Cardiac muscle cell (in vitro differentiated cells and primary cell): ENCODE measurements at regions not wholly inside any gene's neighbourhood (a gene's known extent, or its start where the extent isn't known, plus 50 kb on each side); places are given as distances from the start of the nearest gene placed in this dataset.

Source experiments
- DNase-seq, 2 donors: peaks; one replicate each; pipeline versions ENCODE4 v3.0.0 to v3.0.0-alpha.2; 2010 to 2017; ENCODE audit warnings: low read depth in 1 of 2, low spot score in 1 of 2
- H3K27ac ChIP-seq: fragments of 200-600 bp; sonication (generic); 2 replicates; pipeline ENCODE4 v1.5.1; 2016
- H3K27me3 ChIP-seq: fragments of 200-600 bp; sonication (generic); 2 replicates; pipeline ENCODE4 v1.6.0; 2016; ENCODE audit warnings: control low read depth
- H3K36me3 ChIP-seq: fragments of 200-600 bp; sonication (generic); 2 replicates; pipeline ENCODE4 v1.5.1; 2016; ENCODE audit warnings: control low read depth
- H3K4me1 ChIP-seq: fragments of 200-600 bp; sonication (generic); 2 replicates; pipeline ENCODE4 v1.8.1; 2017; ENCODE audit warnings: low read depth, mild to moderate bottlenecking, mixed run types
- H3K4me3 ChIP-seq: fragments of 200-600 bp; sonication (generic); 2 replicates; pipeline ENCODE4 v1.5.1; 2016; ENCODE audit warnings: mild to moderate bottlenecking
- H3K9me3 ChIP-seq: fragments of 200-600 bp; sonication (generic); 2 replicates; pipeline ENCODE4 v1.5.1; 2017; ENCODE audit warnings: low read depth, mild to moderate bottlenecking, control low read depth
- CTCF ChIP-seq: IDR thresholded peaks from 2 replicates; pipeline ENCODE4 v1.5.1; 2012; ENCODE audit warnings: low read depth, mild to moderate bottlenecking, low read length

- Histone ChIP-seq H3K36me3 (no peaks in the 10 kb centered on the region), H3K27me3 (no peaks in the 10 kb centered on the region), H3K4me1 (peaks cover under 1% of the 10 kb centered on the region), H3K4me3 (no peak overlapping the region), H3K9me3 (no peaks in the 10 kb centered on the region), H3K27ac (no peak overlapping the region)
- no peak for TF ChIP-seq CTCF
- no peak for DNase-seq
These were observed 157.0 kb upstream of the SGK1 start for GRCh38 chr6:134474955-134475354.

GRCh38 chr6:134472661-134473060 lies 154.7 kb upstream of the SGK1 start:
- TF ChIP-seq CTCF, result no peak
- Histone ChIP-seq H3K27ac (no peak overlapping the region), H3K36me3 (no peaks in the 10 kb centered on the region), H3K27me3 (no peaks in the 10 kb centered on the region), H3K4me1 (peaks cover 9% of the 10 kb centered on the region), H3K9me3 (no peaks in the 10 kb centered on the region), H3K4me3 (no peak overlapping the region)
- DNase-seq, result no peak

- TF ChIP-seq CTCF, result no peak
- no peak overlapping the region for H3K27ac ChIP-seq
- DNase-seq, result no peak
These were observed 154.1 kb upstream of the SGK1 start for GRCh38 chr6:134472046-134472445.

GRCh38 chr6:134470457-134470975 lies 152.6 kb upstream of the SGK1 start:
- H3K4me3 ChIP-seq, result no peak overlapping the region
- DNase-seq, result no peak
- TF ChIP-seq CTCF, result no peak
- H3K27me3 ChIP-seq, result no peaks in the 10 kb centered on the region
- no peak overlapping the region for H3K27ac ChIP-seq
- no peaks in the 10 kb centered on the region for H3K9me3 ChIP-seq
- peaks cover 9% of the 10 kb centered on the region for H3K4me1 ChIP-seq
- no peaks in the 10 kb centered on the region for H3K36me3 ChIP-seq

More at GRCh38 chr6:134472046-134472445, 154.1 kb upstream of the SGK1 start:
- no peak overlapping the region for H3K4me3 ChIP-seq
- no peaks in the 10 kb centered on the region for H3K36me3 ChIP-seq
- H3K9me3 ChIP-seq, result no peaks in the 10 kb centered on the region
- H3K27me3 ChIP-seq, result no peaks in the 10 kb centered on the region
- H3K4me1 ChIP-seq, result peaks cover 9% of the 10 kb centered on the region

GRCh38 chr6:134469702-134470456 lies 152.0 kb upstream of the SGK1 start:
- no peaks in the 10 kb centered on the region for H3K27me3 ChIP-seq
- no peak for DNase-seq
- TF ChIP-seq CTCF, result no peak
- H3K36me3 ChIP-seq, result no peaks in the 10 kb centered on the region
- peaks cover 9% of the 10 kb centered on the region for H3K4me1 ChIP-seq
- H3K27ac ChIP-seq, result no peak overlapping the region
- no peaks in the 10 kb centered on the region for H3K9me3 ChIP-seq
- H3K4me3 ChIP-seq, result no peak overlapping the region
